GM21515 (cell line): ENCODE measurements at regions not wholly inside any gene's neighbourhood (a gene's known extent, or its start where the extent isn't known, plus 50 kb on each side); places are given as distances from the start of the nearest gene placed in this dataset.

Experiments
- ATAC-seq: cut with Tn5 transposase; IDR thresholded peaks from one replicate; pipeline ENCODE4 v1.9.1; 2021; ENCODE audit not compliant: unreplicated experiment

DNA sequence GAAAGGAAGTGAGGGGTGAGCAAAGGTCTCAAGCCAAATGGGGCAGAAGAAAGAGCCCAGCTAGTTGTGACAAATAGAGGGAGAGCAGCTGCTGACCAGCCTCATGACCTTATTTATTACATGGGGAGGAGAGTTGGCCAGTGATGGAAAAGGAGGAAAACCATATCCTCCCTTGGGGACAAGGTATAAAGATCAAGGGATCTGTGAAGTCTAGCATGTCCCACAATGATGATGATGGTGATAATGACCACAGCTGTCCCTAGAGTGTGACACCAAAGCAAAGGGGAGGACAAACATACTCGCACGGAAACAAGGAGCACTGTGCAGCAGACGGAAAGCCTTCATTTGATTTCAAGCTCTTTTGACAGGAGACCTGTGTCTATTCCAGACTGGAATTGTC lies 190.4 kb upstream of the MCHR2 start:
- no peak for ATAC-seq

DNA sequence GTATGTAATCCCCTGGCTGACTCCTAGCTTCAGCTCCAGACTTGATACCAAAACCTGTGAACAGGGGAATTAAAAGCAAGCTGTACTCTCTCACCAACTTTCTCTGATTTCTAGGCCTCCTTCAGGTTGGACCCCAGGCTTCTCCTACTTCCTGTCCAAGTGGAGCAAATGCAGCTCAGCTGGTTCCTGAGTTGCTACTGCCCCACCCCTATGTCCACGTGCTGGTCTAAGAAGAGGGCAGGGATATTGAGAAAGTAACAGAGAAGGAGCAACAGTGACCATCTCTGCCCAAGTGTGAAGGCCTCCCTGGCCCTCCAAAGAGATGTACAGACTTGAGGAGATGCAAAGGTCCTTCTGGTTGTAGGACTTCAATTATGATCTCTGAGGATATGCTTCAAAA lies 188.3 kb upstream of the MCHR2 start:
- ATAC-seq, result no peak

DNA sequence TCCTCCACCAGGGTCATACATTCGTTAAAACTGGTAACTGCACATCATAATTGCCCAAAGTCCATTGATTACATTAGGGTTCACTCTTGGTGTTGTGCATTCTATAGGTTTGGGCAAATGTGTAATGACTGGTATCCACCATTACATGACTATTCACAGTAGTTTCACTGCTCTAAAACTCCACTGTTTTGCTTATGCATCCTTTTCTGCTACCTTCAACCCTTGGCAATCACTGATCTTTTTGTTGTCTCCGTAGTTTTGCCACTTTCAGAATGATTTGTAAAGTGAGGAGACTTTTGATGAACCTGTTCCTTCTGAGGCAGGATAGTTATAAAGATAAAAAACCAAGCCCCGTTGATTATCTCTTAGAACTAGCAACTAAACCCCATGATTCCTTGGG lies 187.3 kb upstream of the MCHR2 start:
- ATAC-seq, result no peak

GRCh38 chr6:100179576-100179975 lies 185.6 kb upstream of the MCHR2 start:
- ATAC-seq, result no peak

- ATAC-seq, result no peak
Observed at GRCh38 chr6:100177956-100178355, 183.9 kb upstream of the MCHR2 start.

- ATAC-seq, result no peak
Observed at GRCh38 chr6:100176951-100177710, 183.1 kb upstream of the MCHR2 start.

GRCh38 chr6:100176311-100176950 lies 182.4 kb upstream of the MCHR2 start:
- ATAC-seq, result no peak

DNA sequence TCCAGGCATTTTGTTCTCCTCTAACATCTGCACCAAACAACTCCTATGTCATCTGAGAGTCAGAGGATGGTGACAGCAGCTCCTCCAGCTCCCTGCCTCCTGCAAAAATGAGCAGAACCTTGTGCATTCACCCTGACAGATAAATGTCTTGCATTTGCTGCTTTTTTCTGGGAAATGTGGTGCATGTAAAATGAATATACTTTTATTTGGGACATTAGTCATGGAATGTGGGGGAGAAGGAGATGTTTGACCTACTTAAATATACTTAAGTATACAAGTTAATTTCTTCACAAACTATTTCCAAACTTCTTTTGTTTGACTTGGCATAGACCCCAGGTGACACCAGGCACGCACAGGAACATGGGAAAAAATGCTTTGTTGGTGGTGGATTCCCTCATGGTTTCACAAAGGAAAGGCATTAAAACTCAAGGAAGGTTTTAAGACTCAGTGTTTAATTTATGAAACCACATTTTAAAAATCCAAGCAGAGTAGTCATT lies 181.8 kb upstream of the MCHR2 start:
- no peak for ATAC-seq

DNA sequence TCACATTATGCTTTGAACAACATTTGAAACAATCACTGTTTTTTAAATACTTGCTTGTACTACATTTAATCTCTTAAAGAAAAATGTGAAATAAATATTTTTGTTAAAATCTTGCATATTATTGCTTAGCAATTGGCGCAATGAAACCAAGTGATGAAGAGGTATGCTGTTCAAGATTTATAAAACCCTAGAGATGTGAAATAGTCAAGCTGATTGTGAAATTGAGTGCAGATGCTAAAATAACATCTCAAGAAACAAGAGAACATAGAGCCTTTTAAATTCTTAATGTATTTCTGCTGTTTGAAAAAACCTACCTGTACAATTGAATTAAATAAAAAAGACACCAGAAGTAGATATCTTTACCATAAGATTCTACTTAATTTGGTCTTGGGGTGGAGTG lies 179.2 kb upstream of the MCHR2 start:
- ATAC-seq, result no peak

DNA sequence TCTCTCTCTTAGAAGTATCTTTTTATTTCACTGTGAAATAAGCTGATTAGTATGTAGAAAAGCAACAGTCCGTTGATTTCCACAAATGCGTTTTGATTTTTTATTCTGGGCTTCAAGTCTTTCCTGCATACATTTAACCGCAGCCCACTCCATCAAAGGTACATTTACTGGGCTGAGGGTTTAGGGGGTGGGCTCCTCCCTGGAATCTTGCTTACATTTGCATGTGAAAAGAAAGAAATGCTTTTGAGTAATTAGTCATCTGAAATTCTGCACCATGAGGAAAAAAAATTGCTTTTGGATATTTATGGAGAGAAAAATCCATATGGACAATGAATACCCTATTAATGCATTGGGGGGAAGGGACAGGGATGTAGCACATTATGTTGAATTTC lies 178.3 kb upstream of the MCHR2 start:
- ATAC-seq, result no peak

DNA sequence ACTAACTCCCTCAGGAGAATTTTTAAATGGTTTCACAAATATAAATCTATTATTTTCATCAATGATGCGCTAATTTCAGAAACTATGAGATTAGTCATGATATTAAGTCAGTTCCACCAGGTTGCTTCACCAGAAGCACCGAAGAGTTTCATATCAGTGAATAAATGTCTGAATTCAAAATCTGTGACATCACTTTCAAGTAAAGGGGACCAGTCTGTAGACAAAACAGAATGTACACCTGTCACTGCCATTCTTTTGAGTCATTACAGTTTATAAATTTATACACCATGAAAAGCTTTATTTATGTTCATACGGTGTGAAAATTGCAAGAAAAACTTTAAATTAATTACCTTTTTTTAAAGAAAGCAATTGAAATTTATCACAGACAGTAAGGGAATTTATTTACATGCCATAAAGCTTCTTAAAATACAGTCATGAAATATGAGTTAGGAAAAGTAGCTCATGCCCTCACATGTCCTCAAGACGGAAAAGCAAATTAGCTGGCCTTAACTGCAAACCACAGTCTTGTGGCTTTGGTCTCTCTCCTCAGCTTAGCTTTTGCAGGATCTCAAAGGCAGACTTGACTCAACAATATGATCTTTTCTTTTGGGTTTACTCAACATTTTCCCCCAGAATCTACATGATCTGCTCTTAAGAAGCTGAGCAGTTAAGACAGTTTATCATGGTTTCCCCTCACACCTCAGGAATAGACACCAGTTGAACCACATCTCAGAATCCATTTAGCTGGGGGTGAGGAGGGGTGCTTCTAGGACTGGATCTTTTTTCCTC lies 177.7 kb upstream of the MCHR2 start:
- ATAC-seq, result peak; percentile 92

DNA sequence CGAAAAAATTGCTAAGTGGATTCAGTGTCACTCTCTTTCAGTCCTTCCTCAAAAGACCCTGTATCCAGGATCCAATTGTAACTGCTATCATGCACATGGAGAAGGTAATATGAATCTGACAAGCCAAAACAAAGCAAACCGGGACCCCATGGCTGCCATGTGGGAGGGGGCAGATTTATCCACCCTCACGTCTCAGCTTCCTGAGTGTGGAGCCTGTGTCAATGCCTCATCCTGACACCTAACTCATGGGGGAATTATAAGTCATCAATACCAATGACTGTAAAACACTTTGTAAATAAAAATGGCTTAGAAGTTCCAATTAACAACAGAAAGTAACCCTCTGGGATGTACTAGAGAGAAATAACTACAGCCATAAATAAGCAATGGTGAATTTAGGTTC lies 174.1 kb upstream of the MCHR2 start:
- no peak for ATAC-seq

GRCh38 chr6:100167585-100167984 lies 173.6 kb upstream of the MCHR2 start:
- no peak for ATAC-seq

GRCh38 chr6:100166956-100167355 lies 172.9 kb upstream of the MCHR2 start:
- ATAC-seq, result no peak

- ATAC-seq, result no peak
Observed at GRCh38 chr6:100165442-100165841, 171.4 kb upstream of the MCHR2 start.

GRCh38 chr6:100163035-100163434 lies 169.0 kb upstream of the MCHR2 start:
- no peak for ATAC-seq

DNA sequence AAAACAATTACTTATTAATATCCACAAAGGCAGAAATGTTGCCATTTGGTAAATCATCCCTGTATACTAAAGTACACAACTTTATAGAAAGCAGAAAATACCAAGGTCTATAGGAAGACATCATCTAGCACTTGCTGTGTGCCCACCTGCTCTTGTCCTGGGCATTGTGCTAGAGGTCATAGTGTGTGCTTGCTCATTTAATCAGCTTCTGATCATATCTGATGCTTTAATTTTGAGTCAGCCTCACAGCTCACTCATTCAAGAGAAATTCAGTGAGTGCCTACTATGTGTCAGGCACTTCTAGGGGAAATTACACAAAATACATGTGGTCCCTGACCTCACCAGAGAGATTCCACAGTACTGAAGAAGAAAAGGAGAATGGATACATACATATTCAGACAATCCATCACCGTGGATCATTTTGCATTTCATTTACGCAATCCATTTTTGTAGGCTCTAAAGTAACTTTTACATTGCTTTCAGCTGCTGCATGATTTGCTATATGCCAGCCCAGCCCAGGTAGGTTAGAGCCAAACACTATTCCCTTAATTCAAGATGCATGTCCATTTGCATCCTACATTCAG lies 167.9 kb upstream of the MCHR2 start:
- no peak for ATAC-seq

- no peak for ATAC-seq
Observed at GRCh38 chr6:100160930-100161329, 166.9 kb upstream of the MCHR2 start.

GRCh38 chr6:100155141-100155540 lies 161.1 kb upstream of the MCHR2 start:
- no peak for ATAC-seq

- ATAC-seq, result no peak
Observed at GRCh38 chr6:100153636-100154275, 159.7 kb upstream of the MCHR2 start.

DNA sequence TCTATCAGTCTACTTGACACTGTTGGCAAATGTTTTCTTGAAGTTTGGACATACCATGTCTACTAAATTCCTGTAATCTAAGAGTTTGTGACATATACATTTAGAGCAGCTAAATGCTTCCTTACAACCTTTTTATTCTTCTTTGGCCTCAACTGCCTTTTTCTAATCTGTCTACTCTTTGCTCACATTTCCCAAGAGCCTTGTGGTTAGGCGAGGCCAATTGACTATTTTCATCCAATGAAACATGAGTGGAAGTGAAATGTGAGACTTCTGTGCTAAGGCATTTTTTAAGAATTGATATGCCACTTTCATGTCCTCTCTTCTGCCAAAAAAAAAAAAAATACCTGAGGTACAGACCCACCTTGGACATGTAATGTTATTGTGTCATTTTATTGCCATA lies 158.2 kb upstream of the MCHR2 start:
- ATAC-seq, result no peak
